ENCODE measurements at regions not wholly inside any gene's neighbourhood (a gene's known extent, or its start where the extent isn't known, plus 50 kb on each side); places are given as distances from the start of the nearest gene placed in this dataset.

DNA sequence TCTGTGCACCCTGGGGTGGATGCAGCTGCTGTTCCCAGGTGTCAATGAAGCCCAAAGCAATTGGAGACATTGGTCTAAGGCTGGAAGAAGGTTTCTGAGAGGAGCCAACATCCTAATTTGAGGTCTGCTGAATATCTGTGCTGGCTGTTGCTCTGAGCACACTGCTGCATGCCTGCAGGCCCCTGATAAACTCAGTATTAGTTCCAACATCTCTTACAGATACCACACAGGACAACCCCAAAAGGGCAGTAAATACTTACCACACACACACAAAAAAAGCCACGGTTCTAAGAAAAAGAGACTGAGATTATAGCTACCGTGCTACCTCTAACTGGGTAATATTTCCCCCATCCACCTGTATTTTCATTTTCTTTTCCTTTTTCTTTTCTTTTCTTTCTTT is 164.3 kb upstream of the SOX4 start:
- Histone ChIP-seq H3K9ac (ENCODE audit: low read length) (no peak overlapping the region), H3K4me2 (replicated peaks; ENCODE audit: low read depth, low read length, poor library complexity, severe bottlenecking) (no peak overlapping the region), H3K4me3 (ENCODE audit: control extremely low read depth in 1 of 5, extremely low read depth in 1 of 5, insufficient read depth in 1 of 5, low read depth in 2 of 5, low read length in 4 of 5) (no peak overlapping the region), H3K4me1 (ENCODE audit: control insufficient read depth in 2 of 2, insufficient read depth in 2 of 2, low read length in 2 of 2) (no peaks in the 10 kb centered on the region), H3K27ac (ENCODE audit: low read length in 2 of 2) (no peak overlapping the region), H3K36me3 (replicated peaks in 1 of 2; ENCODE audit: control extremely low read depth in 1 of 2, control insufficient read depth in 1 of 2, extremely low read depth in 1 of 2, insufficient read depth in 2 of 2, low read length in 1 of 2) (no peaks in the 10 kb centered on the region), H4K20me1 (ENCODE audit: control insufficient read depth, insufficient read depth, low read length, poor library complexity, severe bottlenecking) (no peaks in the 10 kb centered on the region), H3K27me3 (replicated peaks in 1 of 4; ENCODE audit: control extremely low read depth in 1 of 4, control insufficient read depth in 3 of 4, insufficient read depth in 4 of 4, low read length in 3 of 4) (no peaks in the 10 kb centered on the region), H3K79me2 (ENCODE audit: control insufficient read depth, insufficient read depth, low read length) (no peaks in the 10 kb centered on the region), H2AFZ (ENCODE audit: insufficient read depth, low read depth, low read length, poor library complexity, severe bottlenecking) (no peak overlapping the region), H3K9me3 (ENCODE audit: control extremely low read depth in 1 of 3, control insufficient read depth in 2 of 3, insufficient read depth in 1 of 3, low read length in 2 of 3) (peaks cover 0 to 3% (median 0%) of the 10 kb centered on the region in 3 donors)
- DNase-seq (no peak), ATAC-seq (ENCODE audit: low read depth) (no peak)
- no peak overlapping the region for H3K4me3 Mint-ChIP-seq
- CTCF ChIA-PET = no interaction called here
- no peak for TF ChIP-seq CTCF (IDR thresholded peaks at IDR 0.05)
- TF ChIP-seq EZH2 (IDR thresholded peaks at IDR 0.05; ENCODE audit: borderline replicate concordance, insufficient read depth, low read depth, low read length, poor library complexity, severe bottlenecking) = no peak
- WGBS (ENCODE audit: insufficient coverage) = no CpG with 5 or more reads among the region's 2 CpGs
- POLR2A ChIA-PET = no interaction called here
- intact Hi-C loops (cut with micrococcal nuclease) = no loop called here
- no peaks in the 10 kb centered on the region for H3K4me1 Mint-ChIP-seq
- H3K27me3 Mint-ChIP-seq = no peaks in the 10 kb centered on the region
- peaks cover 3% of the 10 kb centered on the region for H3K9me3 Mint-ChIP-seq (ENCODE audit: insufficient read depth)
- H3K27ac Mint-ChIP-seq = no peak overlapping the region

DNA sequence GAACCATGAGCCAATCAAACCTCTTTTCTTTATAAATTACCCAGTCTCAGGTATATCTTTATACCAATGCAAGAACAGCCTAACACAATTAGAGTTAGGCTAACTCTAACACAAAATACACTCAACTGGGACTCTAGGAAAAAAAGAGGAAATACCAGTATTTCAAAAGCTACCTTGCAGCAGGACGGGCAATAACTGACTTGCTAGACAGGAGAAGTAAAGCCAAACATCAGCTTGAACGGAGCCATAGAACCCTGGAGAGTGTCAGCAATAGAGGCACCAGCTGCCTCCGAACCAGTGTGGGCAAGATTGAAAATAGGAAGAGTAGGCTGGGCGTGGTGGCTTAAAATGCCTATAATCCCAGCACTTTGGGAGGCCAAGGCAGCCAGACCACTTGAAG is 162.0 kb upstream of the SOX4 start:
- no peak overlapping the region for H3K27ac Mint-ChIP-seq
- ATAC-seq (ENCODE audit: low read depth) = no peak
- Histone ChIP-seq H3K27me3 (replicated peaks in 1 of 4; ENCODE audit: control extremely low read depth in 1 of 4, control insufficient read depth in 3 of 4, insufficient read depth in 4 of 4, low read length in 3 of 4) (no peaks in the 10 kb centered on the region), H3K4me1 (ENCODE audit: control insufficient read depth in 2 of 2, insufficient read depth in 2 of 2, low read length in 2 of 2) (no peaks in the 10 kb centered on the region), H3K27ac (ENCODE audit: low read length in 2 of 2) (no peak overlapping the region), H3K9ac (ENCODE audit: low read length) (no peak overlapping the region), H3K9me3 (ENCODE audit: control extremely low read depth in 1 of 3, control insufficient read depth in 2 of 3, insufficient read depth in 1 of 3, low read length in 2 of 3) (no peaks in the 10 kb centered on the region), H3K4me2 (replicated peaks; ENCODE audit: low read depth, low read length, poor library complexity, severe bottlenecking) (no peak overlapping the region), H2AFZ (ENCODE audit: insufficient read depth, low read depth, low read length, poor library complexity, severe bottlenecking) (no peak overlapping the region), H4K20me1 (ENCODE audit: control insufficient read depth, insufficient read depth, low read length, poor library complexity, severe bottlenecking) (no peaks in the 10 kb centered on the region), H3K4me3 (ENCODE audit: control extremely low read depth in 1 of 5, extremely low read depth in 1 of 5, insufficient read depth in 1 of 5, low read depth in 2 of 5, low read length in 4 of 5) (no peak overlapping the region), H3K36me3 (replicated peaks in 1 of 2; ENCODE audit: control extremely low read depth in 1 of 2, control insufficient read depth in 1 of 2, extremely low read depth in 1 of 2, insufficient read depth in 2 of 2, low read length in 1 of 2) (no peaks in the 10 kb centered on the region), H3K79me2 (ENCODE audit: control insufficient read depth, insufficient read depth, low read length) (no peaks in the 10 kb centered on the region)
- DNase-seq = no peak
- TF ChIP-seq CTCF (IDR thresholded peaks at IDR 0.05) (no peak), EZH2 (IDR thresholded peaks at IDR 0.05; ENCODE audit: borderline replicate concordance, insufficient read depth, low read depth, low read length, poor library complexity, severe bottlenecking) (no peak)
- WGBS (ENCODE audit: insufficient coverage) = 85% methylated on average over 4 of the region's 4 CpGs
- POLR2A ChIA-PET = no interaction called here
- no peaks in the 10 kb centered on the region for H3K27me3 Mint-ChIP-seq
- intact Hi-C loops (cut with micrococcal nuclease) = no loop called here
- H3K4me1 Mint-ChIP-seq = no peaks in the 10 kb centered on the region
- CTCF ChIA-PET = no interaction called here
- H3K9me3 Mint-ChIP-seq (ENCODE audit: insufficient read depth) = no peaks in the 10 kb centered on the region
- H3K4me3 Mint-ChIP-seq = no peak overlapping the region

All from B cell (primary cell).